WERI-Rb-1 (cell line): ENCODE measurements at regions not wholly inside any gene's neighbourhood (a gene's known extent, or its start where the extent isn't known, plus 50 kb on each side); places are given as distances from the start of the nearest gene placed in this dataset.

Source experiments
- DNase-seq: peaks from one replicate; pipeline ENCODE4 v3.0.0-alpha.2; 2020
- H3K27ac ChIP-seq: fragments of 250-450 bp; sonication (Bioruptor Pico); 2 replicates; pipeline ENCODE4 v1.5.1; 2020; ENCODE audit warnings: mild to moderate bottlenecking, moderate library complexity
- H3K27me3 ChIP-seq: fragments of 250-450 bp; sonication (Bioruptor Pico); 2 replicates; pipeline ENCODE4 v1.5.1; 2021; ENCODE audit warnings: mild to moderate bottlenecking, low read depth, moderate library complexity; ENCODE audit not compliant: insufficient read depth, severe bottlenecking
- H3K36me3 ChIP-seq: fragments of 250-450 bp; sonication (Bioruptor Pico); 2 replicates; pipeline ENCODE4 v1.5.1; 2020; ENCODE audit warnings: mild to moderate bottlenecking, moderate library complexity
- H3K4me3 ChIP-seq: 2 replicates; pipeline ENCODE4 v1.5.1; 2011; ENCODE audit warnings: low read depth, mild to moderate bottlenecking, control low read depth, low read length
- H3K9me3 ChIP-seq: fragments of 250-450 bp; sonication (Bioruptor Pico); 2 replicates; pipeline ENCODE4 v1.5.1; 2021; ENCODE audit warnings: mild to moderate bottlenecking, moderate library complexity; ENCODE audit not compliant: severe bottlenecking
- TF ChIP-seq, protein P1 (sequence below): IDR thresholded peaks from 2 replicates; pipeline ENCODE4 v1.5.1; 2011; ENCODE audit warnings: low read depth, mild to moderate bottlenecking, control low read depth, inconsistent platforms, low read length

- no peak for DNase-seq
- no peaks in the 10 kb centered on the region for H3K9me3 ChIP-seq
- H3K4me3 ChIP-seq = no peak overlapping the region
- TF ChIP-seq, protein P1, sequence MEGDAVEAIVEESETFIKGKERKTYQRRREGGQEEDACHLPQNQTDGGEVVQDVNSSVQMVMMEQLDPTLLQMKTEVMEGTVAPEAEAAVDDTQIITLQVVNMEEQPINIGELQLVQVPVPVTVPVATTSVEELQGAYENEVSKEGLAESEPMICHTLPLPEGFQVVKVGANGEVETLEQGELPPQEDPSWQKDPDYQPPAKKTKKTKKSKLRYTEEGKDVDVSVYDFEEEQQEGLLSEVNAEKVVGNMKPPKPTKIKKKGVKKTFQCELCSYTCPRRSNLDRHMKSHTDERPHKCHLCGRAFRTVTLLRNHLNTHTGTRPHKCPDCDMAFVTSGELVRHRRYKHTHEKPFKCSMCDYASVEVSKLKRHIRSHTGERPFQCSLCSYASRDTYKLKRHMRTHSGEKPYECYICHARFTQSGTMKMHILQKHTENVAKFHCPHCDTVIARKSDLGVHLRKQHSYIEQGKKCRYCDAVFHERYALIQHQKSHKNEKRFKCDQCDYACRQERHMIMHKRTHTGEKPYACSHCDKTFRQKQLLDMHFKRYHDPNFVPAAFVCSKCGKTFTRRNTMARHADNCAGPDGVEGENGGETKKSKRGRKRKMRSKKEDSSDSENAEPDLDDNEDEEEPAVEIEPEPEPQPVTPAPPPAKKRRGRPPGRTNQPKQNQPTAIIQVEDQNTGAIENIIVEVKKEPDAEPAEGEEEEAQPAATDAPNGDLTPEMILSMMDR = no peak
- no peak overlapping the region for H3K27ac ChIP-seq
- H3K27me3 ChIP-seq = no peaks in the 10 kb centered on the region
- no peaks in the 10 kb centered on the region for H3K36me3 ChIP-seq
Measured at GRCh38 chr9:28750136-28750535, 1176.9 kb upstream of the C9orf72 start.

GRCh38 chr9:28758341-28758740 lies 1185.1 kb upstream of the C9orf72 start:
- no peak overlapping the region for H3K27ac ChIP-seq
- no peak for DNase-seq
- no peaks in the 10 kb centered on the region for H3K27me3 ChIP-seq
- H3K9me3 ChIP-seq = no peaks in the 10 kb centered on the region
- no peak overlapping the region for H3K4me3 ChIP-seq
- TF ChIP-seq, protein P1 = no peak
- H3K36me3 ChIP-seq = no peaks in the 10 kb centered on the region

- Histone ChIP-seq H3K4me3 (no peak overlapping the region), H3K27me3 (no peaks in the 10 kb centered on the region), H3K36me3 (no peaks in the 10 kb centered on the region), H3K27ac (no peak overlapping the region), H3K9me3 (no peaks in the 10 kb centered on the region)
- DNase-seq = no peak
- TF ChIP-seq, protein P1 = no peak
Measured at GRCh38 chr9:28758971-28759370, 1185.7 kb upstream of the C9orf72 start.

DNA sequence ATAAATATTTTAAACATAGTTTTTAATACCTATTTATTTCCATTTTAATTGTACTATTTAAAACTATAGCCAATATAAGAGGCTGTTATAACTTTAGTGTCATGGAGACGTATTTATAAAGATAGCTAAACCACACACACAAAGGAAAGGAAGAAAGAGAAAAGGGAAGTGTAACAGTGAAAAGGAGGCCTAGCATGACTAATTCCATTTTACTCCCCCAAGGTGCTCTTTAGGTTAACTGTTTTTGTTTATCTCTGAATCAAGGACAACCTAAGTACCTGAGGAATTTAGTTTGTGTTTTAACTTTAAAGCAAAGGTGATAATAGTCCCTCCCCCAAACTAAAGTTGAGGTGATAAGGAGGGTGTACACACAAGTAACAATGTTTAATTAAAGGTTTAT lies 1188.9 kb upstream of the C9orf72 start:
- Histone ChIP-seq H3K36me3 (no peaks in the 10 kb centered on the region), H3K27ac (no peak overlapping the region), H3K27me3 (no peaks in the 10 kb centered on the region), H3K9me3 (no peaks in the 10 kb centered on the region), H3K4me3 (no peak overlapping the region)
- TF ChIP-seq, protein P1 = no peak
- DNase-seq = no peak

GRCh38 chr9:28764532-28764931 lies 1191.3 kb upstream of the C9orf72 start:
- no peaks in the 10 kb centered on the region for H3K9me3 ChIP-seq
- TF ChIP-seq, protein P1 = no peak
- H3K36me3 ChIP-seq = no peaks in the 10 kb centered on the region
- no peak overlapping the region for H3K27ac ChIP-seq
- no peak overlapping the region for H3K4me3 ChIP-seq
- H3K27me3 ChIP-seq = no peaks in the 10 kb centered on the region
- DNase-seq = no peak

DNA sequence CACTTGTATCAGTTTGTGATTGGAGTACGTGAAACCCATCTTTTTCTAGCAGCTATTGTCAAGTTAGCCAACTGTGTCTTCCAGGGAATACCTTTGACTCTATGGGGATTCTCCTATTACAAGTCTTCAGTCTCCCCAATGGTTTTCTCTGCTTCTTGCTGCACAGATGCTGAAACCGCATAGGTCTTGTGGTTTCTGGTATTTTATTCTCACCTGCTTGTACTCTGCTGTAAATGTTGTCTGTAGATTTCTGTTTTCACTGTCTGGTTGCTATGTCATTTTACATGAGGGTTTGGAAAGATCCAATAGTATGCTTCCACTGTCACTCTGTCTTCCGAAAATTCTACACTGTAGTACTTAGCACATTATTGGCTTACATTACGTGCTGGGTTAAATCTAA lies 1196.9 kb upstream of the C9orf72 start:
- Histone ChIP-seq H3K27me3 (no peaks in the 10 kb centered on the region), H3K36me3 (no peaks in the 10 kb centered on the region), H3K9me3 (no peaks in the 10 kb centered on the region), H3K27ac (no peak overlapping the region), H3K4me3 (no peak overlapping the region)
- TF ChIP-seq, protein P1 = no peak
- DNase-seq = no peak
